MCF 10A (cell line): ENCODE measurements at regions not wholly inside any gene's neighbourhood (a gene's known extent, or its start where the extent isn't known, plus 50 kb on each side); places are given as distances from the start of the nearest gene placed in this dataset.

ENCODE experiments used
- BruUV-seq: library from RNA; stranded (reverse); fragments of 400-500 nt; replicated peaks from 2 replicates; lab custom pipeline; 2021; lab: Mats Ljungman, UMichigan
- CTCF ChIA-PET: fragments of 300-600 bp; sonication (Branson Sonifier 250); formaldehyde crosslinking; extraction: SDS; loops from one replicate; lab custom pipeline; 2021; ENCODE audit warnings: antibody characterized with exemption, inconsistent platforms; lab: Yijun Ruan, JAX
- POLR2A ChIA-PET: fragments of 300-600, 350-650 bp; sonication (Branson Sonifier 250); formaldehyde crosslinking; extraction: SDS; loops from one replicate; lab custom pipeline; 2020; ENCODE audit warnings: antibody characterized with exemption, inconsistent platforms; lab: Yijun Ruan, JAX
- DNase-seq: peaks from one replicate; pipeline ENCODE4 v3.0.0-alpha.2; 2018; ENCODE audit not compliant: unreplicated experiment
- H3K27ac Mint-ChIP-seq: one replicate; pipeline ENCODE4 v1.8.0; 2022; ENCODE audit warnings: mild to moderate bottlenecking, low read depth, mixed read lengths; ENCODE audit not compliant: unreplicated experiment
- H3K27me3 Mint-ChIP-seq: one replicate; pipeline ENCODE4 v1.8.0; 2022; ENCODE audit warnings: mixed read lengths; ENCODE audit not compliant: insufficient read depth, unreplicated experiment
- H3K36me3 Mint-ChIP-seq: one replicate; pipeline ENCODE4 v1.8.0; 2022; ENCODE audit warnings: mild to moderate bottlenecking, moderate library complexity, mixed read lengths; ENCODE audit not compliant: insufficient read depth, unreplicated experiment
- H3K4me1 Mint-ChIP-seq: one replicate; pipeline ENCODE4 v1.8.0; 2022; ENCODE audit warnings: mixed read lengths; ENCODE audit not compliant: insufficient read depth, unreplicated experiment
- H3K4me3 Mint-ChIP-seq: one replicate; pipeline ENCODE4 v1.8.0; 2022; ENCODE audit warnings: mild to moderate bottlenecking, moderate library complexity, mixed read lengths; ENCODE audit not compliant: unreplicated experiment
- H3K9me3 Mint-ChIP-seq: one replicate; pipeline ENCODE4 v1.8.0; 2022; ENCODE audit warnings: mixed read lengths; ENCODE audit not compliant: unreplicated experiment
- intact Hi-C: fragments of 100-400 bp; cut with micrococcal nuclease; formaldehyde crosslinking; loops from 2 replicates; pipeline ENCODE4 v1.14.1; 2022
- TF ChIP-seq, protein P1 (sequence below): fragments of 200-600 bp; IDR thresholded peaks from one replicate; pipeline ENCODE4 v1.8.0; 2022; ENCODE audit warnings: antibody characterized with exemption, mild to moderate bottlenecking; ENCODE audit not compliant: unreplicated experiment

DNA sequence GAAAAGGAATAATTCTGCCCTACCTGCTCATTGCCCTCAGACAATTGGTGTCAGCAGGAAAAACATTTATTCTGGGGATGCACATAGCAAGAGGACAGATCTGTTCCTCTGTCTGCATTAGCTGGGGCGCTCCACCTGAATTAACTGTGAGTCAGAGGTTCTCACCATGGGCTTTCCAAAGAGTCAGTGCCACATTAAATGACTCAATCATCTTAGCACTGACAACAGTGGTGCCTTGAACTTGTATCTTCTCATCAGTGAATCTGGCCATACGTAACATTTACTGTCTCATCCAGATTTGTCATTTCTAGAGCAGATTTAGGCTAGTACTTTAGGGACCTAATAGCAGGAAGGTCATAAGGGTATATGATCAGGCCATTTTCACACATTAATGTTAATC is 358.1 kb upstream of the CRIM1 start:
- H3K9me3 Mint-ChIP-seq, result no peaks in the 10 kb centered on the region
- intact Hi-C loops, result no loop called here
- no peaks in the 10 kb centered on the region for H3K36me3 Mint-ChIP-seq
- no peak overlapping the region for H3K4me3 Mint-ChIP-seq
- H3K27ac Mint-ChIP-seq, result no peak overlapping the region
- peaks cover 65% of the 10 kb centered on the region for H3K27me3 Mint-ChIP-seq
- no TSS peak for BruUV-seq
- CTCF ChIA-PET, result no interaction called here
- POLR2A ChIA-PET, result no interaction called here
- TF ChIP-seq, protein P1, sequence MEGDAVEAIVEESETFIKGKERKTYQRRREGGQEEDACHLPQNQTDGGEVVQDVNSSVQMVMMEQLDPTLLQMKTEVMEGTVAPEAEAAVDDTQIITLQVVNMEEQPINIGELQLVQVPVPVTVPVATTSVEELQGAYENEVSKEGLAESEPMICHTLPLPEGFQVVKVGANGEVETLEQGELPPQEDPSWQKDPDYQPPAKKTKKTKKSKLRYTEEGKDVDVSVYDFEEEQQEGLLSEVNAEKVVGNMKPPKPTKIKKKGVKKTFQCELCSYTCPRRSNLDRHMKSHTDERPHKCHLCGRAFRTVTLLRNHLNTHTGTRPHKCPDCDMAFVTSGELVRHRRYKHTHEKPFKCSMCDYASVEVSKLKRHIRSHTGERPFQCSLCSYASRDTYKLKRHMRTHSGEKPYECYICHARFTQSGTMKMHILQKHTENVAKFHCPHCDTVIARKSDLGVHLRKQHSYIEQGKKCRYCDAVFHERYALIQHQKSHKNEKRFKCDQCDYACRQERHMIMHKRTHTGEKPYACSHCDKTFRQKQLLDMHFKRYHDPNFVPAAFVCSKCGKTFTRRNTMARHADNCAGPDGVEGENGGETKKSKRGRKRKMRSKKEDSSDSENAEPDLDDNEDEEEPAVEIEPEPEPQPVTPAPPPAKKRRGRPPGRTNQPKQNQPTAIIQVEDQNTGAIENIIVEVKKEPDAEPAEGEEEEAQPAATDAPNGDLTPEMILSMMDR, result no peak
- DNase-seq, result peak; percentile 8
- no peaks in the 10 kb centered on the region for H3K4me1 Mint-ChIP-seq

DNA sequence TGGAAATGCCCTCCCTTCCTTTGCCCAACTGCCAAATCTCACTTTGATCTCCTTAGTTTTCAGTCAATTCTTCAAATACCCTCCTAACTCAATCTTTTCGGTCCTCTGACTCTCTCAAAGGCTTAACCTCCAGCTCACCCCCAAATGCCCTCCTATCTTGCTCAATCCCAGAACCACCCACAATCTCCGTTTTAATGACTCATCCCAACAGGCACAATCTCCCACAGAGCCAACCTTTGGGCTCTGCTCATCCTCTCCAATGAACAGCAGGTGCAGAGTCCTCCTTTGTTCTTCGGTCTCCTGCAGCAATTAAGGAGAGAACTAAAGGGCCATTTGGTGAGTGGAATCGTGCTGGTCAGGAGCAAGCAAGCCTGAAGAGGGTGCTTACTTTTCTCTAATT is 366.1 kb upstream of the CRIM1 start:
- peak; percentile 25 for DNase-seq
- intact Hi-C loops, result no loop called here
- POLR2A ChIA-PET, result no interaction called here

DNA sequence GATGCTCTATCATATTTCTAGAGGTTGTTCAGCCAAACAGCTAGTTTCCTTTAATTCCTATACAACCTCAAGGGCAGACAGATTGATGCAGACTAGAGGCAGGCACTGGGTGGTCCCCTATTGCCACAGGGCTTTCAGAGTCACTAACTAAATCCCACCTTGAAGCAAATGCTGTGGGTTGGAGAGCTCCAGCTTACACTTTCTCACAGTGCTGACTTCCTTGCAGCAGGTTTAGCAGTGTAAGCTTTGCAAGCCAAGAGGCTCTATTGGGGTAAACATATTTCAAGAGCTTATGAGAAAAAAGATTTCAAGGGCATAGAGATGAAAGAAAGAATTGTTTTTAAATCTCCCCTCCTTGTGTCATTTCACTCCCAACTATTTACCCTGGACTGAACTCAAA is 366.5 kb upstream of the CRIM1 start:
- Mint-ChIP-seq H3K4me1 (no peaks in the 10 kb centered on the region), H3K4me3 (no peak overlapping the region), H3K27ac (no peak overlapping the region), H3K27me3 (peaks cover 12% of the 10 kb centered on the region), H3K9me3 (no peaks in the 10 kb centered on the region), H3K36me3 (no peaks in the 10 kb centered on the region)
- BruUV-seq, result no TSS peak
- TF ChIP-seq, protein P1, result no peak
- POLR2A ChIA-PET, result no interaction called here
- no peak for DNase-seq
- intact Hi-C loops, result no loop called here
- CTCF ChIA-PET, result interaction anchor here (0.8 kb wide), 1 partner anchor 1152 kb away, joined by 3 read pairs; no protein-coding TSS in a partner anchor

More for the DNA sequence above, 366.1 kb upstream of the CRIM1 start:
- H3K4me1 Mint-ChIP-seq, result no peaks in the 10 kb centered on the region
- TF ChIP-seq, protein P1, result no peak
- no peaks in the 10 kb centered on the region for H3K9me3 Mint-ChIP-seq
- no TSS peak for BruUV-seq
- CTCF ChIA-PET, result interaction anchor here (0.6 to 0.8 kb wide), 2 partner anchors 25 to 1151 kb away, joined by 3 read pairs; no protein-coding TSS in a partner anchor
- no peak overlapping the region for H3K4me3 Mint-ChIP-seq
- H3K36me3 Mint-ChIP-seq, result no peaks in the 10 kb centered on the region
- H3K27ac Mint-ChIP-seq, result no peak overlapping the region
- H3K27me3 Mint-ChIP-seq, result peaks cover 12% of the 10 kb centered on the region

DNA sequence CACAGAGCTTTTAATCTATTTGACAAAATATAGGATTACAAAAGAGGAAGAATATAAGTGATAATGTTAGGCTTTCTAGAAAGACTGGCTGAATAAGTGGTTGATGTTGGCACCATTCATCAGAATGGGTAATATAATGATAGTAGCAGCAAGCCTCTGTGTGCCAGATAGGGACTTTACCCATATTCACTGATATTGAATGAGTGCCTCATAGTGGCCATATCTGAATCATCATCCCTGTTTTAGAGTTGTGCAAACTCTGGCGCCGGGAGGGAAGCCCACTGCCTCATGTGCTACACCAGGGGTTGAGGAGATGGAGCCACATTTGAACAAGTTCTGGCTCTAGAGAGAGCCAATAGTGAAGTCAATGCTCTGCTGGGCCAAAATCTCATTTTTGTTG is 368.7 kb upstream of the CRIM1 start:
- Mint-ChIP-seq H3K4me1 (no peaks in the 10 kb centered on the region), H3K27me3 (peaks cover 31% of the 10 kb centered on the region), H3K4me3 (no peak overlapping the region), H3K36me3 (no peaks in the 10 kb centered on the region), H3K9me3 (no peaks in the 10 kb centered on the region), H3K27ac (no peak overlapping the region)
- no TSS peak for BruUV-seq
- ChIA-PET CTCF (no interaction called here), POLR2A (no interaction called here)
- intact Hi-C loops, result no loop called here
- no peak for DNase-seq
- TF ChIP-seq, protein P1, result no peak
